ENCODE measurements at regions not wholly inside any gene's neighbourhood (a gene's known extent, or its start where the extent isn't known, plus 50 kb on each side); places are given as distances from the start of the nearest gene placed in this dataset.

DNA sequence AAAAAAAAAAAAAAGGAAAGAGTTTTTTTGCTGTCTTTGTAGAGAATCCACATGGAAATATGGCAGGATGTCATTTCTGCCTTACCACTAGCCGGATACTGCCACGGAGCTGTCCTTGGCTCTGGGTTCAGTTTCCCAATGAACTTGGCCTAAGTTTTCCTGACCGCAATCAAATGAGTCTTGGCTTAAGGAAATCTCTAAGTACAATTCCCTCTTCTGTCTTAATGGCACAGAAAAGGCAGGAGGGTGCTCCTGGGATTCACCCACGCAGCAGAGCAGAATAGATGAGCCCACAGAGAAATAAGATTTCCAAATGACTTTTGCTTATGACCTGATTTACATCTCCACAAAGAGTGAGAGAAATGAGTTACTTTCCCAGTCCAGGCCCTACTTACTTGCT lies 284.0 kb upstream of the VLDLR start:
- TF ChIP-seq, protein P1, sequence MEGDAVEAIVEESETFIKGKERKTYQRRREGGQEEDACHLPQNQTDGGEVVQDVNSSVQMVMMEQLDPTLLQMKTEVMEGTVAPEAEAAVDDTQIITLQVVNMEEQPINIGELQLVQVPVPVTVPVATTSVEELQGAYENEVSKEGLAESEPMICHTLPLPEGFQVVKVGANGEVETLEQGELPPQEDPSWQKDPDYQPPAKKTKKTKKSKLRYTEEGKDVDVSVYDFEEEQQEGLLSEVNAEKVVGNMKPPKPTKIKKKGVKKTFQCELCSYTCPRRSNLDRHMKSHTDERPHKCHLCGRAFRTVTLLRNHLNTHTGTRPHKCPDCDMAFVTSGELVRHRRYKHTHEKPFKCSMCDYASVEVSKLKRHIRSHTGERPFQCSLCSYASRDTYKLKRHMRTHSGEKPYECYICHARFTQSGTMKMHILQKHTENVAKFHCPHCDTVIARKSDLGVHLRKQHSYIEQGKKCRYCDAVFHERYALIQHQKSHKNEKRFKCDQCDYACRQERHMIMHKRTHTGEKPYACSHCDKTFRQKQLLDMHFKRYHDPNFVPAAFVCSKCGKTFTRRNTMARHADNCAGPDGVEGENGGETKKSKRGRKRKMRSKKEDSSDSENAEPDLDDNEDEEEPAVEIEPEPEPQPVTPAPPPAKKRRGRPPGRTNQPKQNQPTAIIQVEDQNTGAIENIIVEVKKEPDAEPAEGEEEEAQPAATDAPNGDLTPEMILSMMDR (IDR thresholded peaks at IDR 0.05; ENCODE audit: low read depth, low read length): no peak
- DNase-seq: no peak

DNA sequence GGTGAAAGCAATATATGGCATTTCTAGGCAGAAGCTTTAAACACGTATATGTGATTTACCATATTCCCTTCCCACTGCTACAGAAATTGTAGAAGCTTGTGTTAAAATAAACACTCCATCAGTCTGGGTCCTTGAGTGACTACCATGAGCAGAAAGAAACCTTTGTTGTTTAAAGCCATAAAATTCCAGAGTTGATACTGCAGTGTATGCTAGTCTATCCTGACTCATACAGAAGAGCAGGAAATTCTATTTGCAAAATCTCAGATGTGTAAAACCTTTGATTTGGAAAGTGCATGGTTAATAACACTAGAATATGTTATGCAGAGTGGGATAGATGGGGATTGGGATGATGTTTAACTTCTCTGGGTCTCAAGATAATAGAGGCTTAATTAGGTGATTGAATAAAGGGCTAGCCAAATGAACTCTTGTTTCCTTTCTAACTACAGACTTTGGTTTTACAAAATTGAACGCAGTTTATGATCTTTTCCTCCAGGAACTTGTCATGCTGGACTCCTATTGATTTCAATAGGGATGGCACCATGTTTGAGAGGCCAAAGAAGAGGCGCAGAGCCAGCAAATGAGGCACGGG lies 282.7 kb upstream of the VLDLR start:
- no peak for DNase-seq
- Histone ChIP-seq H3K27me3 (ENCODE audit: insufficient read depth, low read depth, severe bottlenecking) (no peaks in the 10 kb centered on the region), H3K4me3 (ENCODE audit: low read depth, low read length) (no peak overlapping the region), H3K36me3 (no peaks in the 10 kb centered on the region), H3K27ac (no peak overlapping the region), H3K9me3 (ENCODE audit: severe bottlenecking) (no peaks in the 10 kb centered on the region)
- TF ChIP-seq, protein P1 (IDR thresholded peaks at IDR 0.05; ENCODE audit: low read depth, low read length): no peak

More for the DNA sequence above, 284.0 kb upstream of the VLDLR start:
- Histone ChIP-seq H3K27me3 (ENCODE audit: insufficient read depth, low read depth, severe bottlenecking) (no peaks in the 10 kb centered on the region), H3K27ac (no peak overlapping the region), H3K9me3 (ENCODE audit: severe bottlenecking) (no peaks in the 10 kb centered on the region), H3K4me3 (ENCODE audit: low read depth, low read length) (no peak overlapping the region), H3K36me3 (no peaks in the 10 kb centered on the region)

DNA sequence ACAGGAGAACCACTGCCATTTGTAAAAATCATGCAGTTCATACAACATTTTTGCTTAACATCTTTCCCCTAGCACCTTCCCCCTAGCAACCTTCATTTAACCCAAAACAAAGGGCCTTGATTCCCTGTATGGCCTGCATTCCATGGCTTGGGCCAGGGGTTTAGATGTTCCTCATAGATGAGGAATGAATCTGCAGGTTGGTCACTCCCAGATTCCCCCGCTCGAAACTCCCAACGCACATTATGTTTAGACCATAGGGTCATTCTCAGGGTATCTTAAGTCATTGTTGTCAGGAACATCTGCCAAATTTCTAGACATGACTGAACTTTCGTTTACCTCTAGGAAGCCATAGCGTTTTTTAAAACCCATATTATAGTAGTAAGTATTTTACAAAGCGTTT lies 282.2 kb upstream of the VLDLR start:
- DNase-seq: no peak
- Histone ChIP-seq H3K36me3 (no peaks in the 10 kb centered on the region), H3K27ac (no peak overlapping the region), H3K4me3 (ENCODE audit: low read depth, low read length) (no peak overlapping the region), H3K27me3 (ENCODE audit: insufficient read depth, low read depth, severe bottlenecking) (no peaks in the 10 kb centered on the region), H3K9me3 (ENCODE audit: severe bottlenecking) (no peaks in the 10 kb centered on the region)
- TF ChIP-seq, protein P1 (IDR thresholded peaks at IDR 0.05; ENCODE audit: low read depth, low read length): no peak

DNA sequence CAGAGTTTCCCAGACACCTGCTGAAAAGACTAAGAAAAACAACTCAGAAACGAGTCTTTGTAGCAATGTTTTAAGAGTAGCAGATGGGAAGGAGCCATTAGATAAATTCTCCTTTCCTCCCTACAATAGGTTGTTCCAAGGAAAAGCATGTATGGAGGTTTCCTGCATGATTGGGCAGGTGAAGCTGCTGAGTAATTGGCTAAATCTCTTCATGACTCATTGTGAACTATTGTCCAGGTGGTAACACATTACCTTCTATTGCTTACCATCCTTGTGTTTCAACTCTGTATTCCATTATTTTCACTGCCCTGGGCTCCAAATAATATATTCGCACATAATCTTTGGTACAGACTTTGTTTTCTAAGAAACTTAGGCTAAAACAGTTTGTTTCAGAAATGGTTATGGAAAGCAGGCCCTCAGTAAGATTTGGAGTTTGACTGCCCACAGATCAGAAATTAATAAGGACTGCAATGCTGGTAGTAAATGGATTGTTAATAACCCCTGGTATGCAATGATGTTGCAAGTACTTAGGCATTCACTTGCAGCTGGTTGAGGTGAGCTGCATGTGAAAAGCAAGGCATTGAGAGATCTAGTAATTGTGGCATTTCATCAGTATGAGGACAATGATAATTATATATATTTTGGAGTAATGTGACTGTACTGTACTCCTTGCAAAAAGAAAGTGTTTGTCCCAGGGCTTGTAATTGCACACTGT lies 281.4 kb upstream of the VLDLR start:
- no peaks in the 10 kb centered on the region for H3K27me3 ChIP-seq (ENCODE audit: insufficient read depth, low read depth, severe bottlenecking)
- no peaks in the 10 kb centered on the region for H3K36me3 ChIP-seq
- H3K4me3 ChIP-seq (ENCODE audit: low read depth, low read length): no peak overlapping the region
- no peak overlapping the region for H3K27ac ChIP-seq
- no peaks in the 10 kb centered on the region for H3K9me3 ChIP-seq (ENCODE audit: severe bottlenecking)
- TF ChIP-seq, protein P1 (IDR thresholded peaks at IDR 0.05; ENCODE audit: low read depth, low read length): no peak
- no peak for DNase-seq

DNA sequence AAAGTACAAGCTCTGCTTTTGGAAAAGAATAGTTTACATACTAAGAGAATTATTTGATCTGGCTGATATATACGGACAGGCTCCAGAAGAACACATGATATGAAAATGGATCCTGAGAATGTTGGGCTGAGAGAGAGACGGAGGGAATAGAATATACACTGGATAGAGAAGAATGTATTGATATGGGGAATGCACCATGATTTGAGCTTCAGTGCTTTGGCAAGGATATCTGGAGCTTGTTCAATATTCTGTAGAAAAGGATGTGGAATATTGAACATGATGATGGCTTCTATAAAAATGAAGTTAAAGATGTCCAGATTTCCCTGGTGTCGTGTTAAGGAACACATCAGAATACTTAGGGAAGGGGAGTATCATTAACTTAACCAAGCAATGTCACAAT lies 280.5 kb upstream of the VLDLR start:
- Histone ChIP-seq H3K9me3 (ENCODE audit: severe bottlenecking) (no peaks in the 10 kb centered on the region), H3K4me3 (ENCODE audit: low read depth, low read length) (no peak overlapping the region), H3K27me3 (ENCODE audit: insufficient read depth, low read depth, severe bottlenecking) (no peaks in the 10 kb centered on the region), H3K36me3 (no peaks in the 10 kb centered on the region), H3K27ac (no peak overlapping the region)
- DNase-seq: no peak
- TF ChIP-seq, protein P1 (IDR thresholded peaks at IDR 0.05; ENCODE audit: low read depth, low read length): no peak
